ENCODE measurements at regions not wholly inside any gene's neighbourhood (a gene's known extent, or its start where the extent isn't known, plus 50 kb on each side); places are given as distances from the start of the nearest gene placed in this dataset.

GRCh38 chr2:128403814-128404708 lies 85.4 kb upstream of the HS6ST1 start:
- dilution Hi-C loops (cut with MboI; ENCODE audit: extremely low pct_ligation_motif_present, low sequenced_read_pairs) = no loop called here
- TF ChIP-seq CTCF (optimal IDR thresholded peaks at IDR 0.05 in 1 of 3, IDR thresholded peaks at IDR 0.05 in 1 of 3, conservative IDR thresholded peaks at IDR 0.05 in 1 of 3; ENCODE audit: extremely low read depth in 1 of 3, insufficient read depth in 2 of 3, low read length in 3 of 3) (no peak), EZH2 (IDR thresholded peaks at IDR 0.05; ENCODE audit: low read length) (no peak)
- DNase-seq (ENCODE audit: low read depth, low spot score) (no peak), FAIRE-seq (no peak)
- Histone ChIP-seq H3K4me2 (ENCODE audit: control insufficient read depth, extremely low read depth, insufficient read depth, low read depth, low read length) (no peak overlapping the region), H2AFZ (ENCODE audit: control insufficient read depth, low read length) (no peak overlapping the region), H3K36me3 (ENCODE audit: control insufficient read depth in 2 of 2, extremely low read depth in 1 of 2, insufficient read depth in 2 of 2, low read length in 2 of 2) (no peaks in the 10 kb centered on the region), H3K9me3 (ENCODE audit: control insufficient read depth, low read depth, low read length) (no peaks in the 10 kb centered on the region), H3K27ac (ENCODE audit: control insufficient read depth, insufficient read depth, low read length) (no peak overlapping the region), H4K20me1 (ENCODE audit: control insufficient read depth, extremely low read depth, insufficient read depth, low read length) (no peaks in the 10 kb centered on the region), H3K27me3 (ENCODE audit: control insufficient read depth, extremely low read depth, insufficient read depth, low read length) (no peaks in the 10 kb centered on the region), H3K9ac (ENCODE audit: control insufficient read depth, extremely low read depth, insufficient read depth, low read length) (no peak overlapping the region), H3K4me3 (ENCODE audit: control insufficient read depth in 2 of 3, extremely low read depth in 1 of 3, insufficient read depth in 2 of 3, low read depth in 1 of 3, low read length in 3 of 3) (no peak overlapping the region), H3K4me1 (ENCODE audit: control insufficient read depth, extremely low read depth, insufficient read depth, low read length) (peaks cover 18% of the 10 kb centered on the region), H3K9me1 (ENCODE audit: control insufficient read depth, extremely low read depth, insufficient read depth, low read length) (no peaks in the 10 kb centered on the region), H3K79me2 (ENCODE audit: control insufficient read depth, insufficient read depth, low read length) (no peaks in the 10 kb centered on the region)

- dilution Hi-C loops (cut with MboI; ENCODE audit: extremely low pct_ligation_motif_present, low sequenced_read_pairs) = no loop called here
- no peak for FAIRE-seq
- no peak overlapping the region for H3K9ac ChIP-seq (ENCODE audit: control insufficient read depth, extremely low read depth, insufficient read depth, low read length)
- H3K9me3 ChIP-seq (ENCODE audit: control insufficient read depth, low read depth, low read length) = no peaks in the 10 kb centered on the region
- DNase-seq (ENCODE audit: low read depth, low spot score) = no peak
- TF ChIP-seq CTCF (optimal IDR thresholded peaks at IDR 0.05 in 1 of 3, IDR thresholded peaks at IDR 0.05 in 1 of 3, conservative IDR thresholded peaks at IDR 0.05 in 1 of 3; ENCODE audit: extremely low read depth in 1 of 3, insufficient read depth in 2 of 3, low read length in 3 of 3) (no peak), EZH2 (IDR thresholded peaks at IDR 0.05; ENCODE audit: low read length) (no peak)
- H3K9me1 ChIP-seq (ENCODE audit: control insufficient read depth, extremely low read depth, insufficient read depth, low read length) = no peaks in the 10 kb centered on the region
- H3K4me1 ChIP-seq (ENCODE audit: control insufficient read depth, extremely low read depth, insufficient read depth, low read length) = peaks cover 19% of the 10 kb centered on the region
- no peak overlapping the region for H2AFZ ChIP-seq (ENCODE audit: control insufficient read depth, low read length)
- no peaks in the 10 kb centered on the region for H3K27me3 ChIP-seq (ENCODE audit: control insufficient read depth, extremely low read depth, insufficient read depth, low read length)
- H4K20me1 ChIP-seq (ENCODE audit: control insufficient read depth, extremely low read depth, insufficient read depth, low read length) = no peaks in the 10 kb centered on the region
- H3K4me3 ChIP-seq (ENCODE audit: control insufficient read depth in 2 of 3, extremely low read depth in 1 of 3, insufficient read depth in 2 of 3, low read depth in 1 of 3, low read length in 3 of 3) = no peak overlapping the region
- H3K79me2 ChIP-seq (ENCODE audit: control insufficient read depth, insufficient read depth, low read length) = no peaks in the 10 kb centered on the region
- H3K27ac ChIP-seq (ENCODE audit: control insufficient read depth, insufficient read depth, low read length) = no peak overlapping the region
- no peak overlapping the region for H3K4me2 ChIP-seq (ENCODE audit: control insufficient read depth, extremely low read depth, insufficient read depth, low read depth, low read length)
- H3K36me3 ChIP-seq (ENCODE audit: control insufficient read depth in 2 of 2, extremely low read depth in 1 of 2, insufficient read depth in 2 of 2, low read length in 2 of 2) = no peaks in the 10 kb centered on the region
Measured at GRCh38 chr2:128404709-128405466, 86.2 kb upstream of the HS6ST1 start.
